Parathyroid adenoma (tissue), 2 donors: ENCODE measurements at regions not wholly inside any gene's neighbourhood (a gene's known extent, or its start where the extent isn't known, plus 50 kb on each side); places are given as distances from the start of the nearest gene placed in this dataset.

Source experiments
- H2AFZ ChIP-seq: fragments of 300-600 bp; sonication (generic); one replicate; pipeline ENCODE4 v1.7.0; 2017; ENCODE audit warnings: antibody characterized with exemption, mild to moderate bottlenecking
- H3K27ac ChIP-seq: fragments of 300-600 bp; sonication (generic); one replicate; pipeline ENCODE4 v1.7.0; 2017
- H3K27me3 ChIP-seq: fragments of 300-600 bp; sonication (generic); one replicate; pipeline ENCODE4 v1.7.0; 2017; ENCODE audit warnings: low read length; ENCODE audit not compliant: control insufficient read depth, insufficient read depth
- H3K36me3 ChIP-seq: fragments of 300-600 bp; sonication (generic); one replicate; pipeline ENCODE4 v1.7.0; 2017; ENCODE audit warnings: low read length; ENCODE audit not compliant: control insufficient read depth, insufficient read depth
- H3K4me1 ChIP-seq: fragments of 300-600 bp; sonication (generic); one replicate; pipeline ENCODE4 v1.7.0; 2017; ENCODE audit warnings: control low read depth
- H3K4me2 ChIP-seq: fragments of 300-600 bp; sonication (generic); one replicate; pipeline ENCODE4 v1.7.0; 2017; ENCODE audit warnings: low read length
- H3K4me3 ChIP-seq: fragments of 300-600 bp; sonication (generic); one replicate; pipeline ENCODE4 v1.7.0; 2017; ENCODE audit warnings: low read depth, low read length
- H3K79me2 ChIP-seq: fragments of 300-600 bp; sonication (generic); one replicate; pipeline ENCODE4 v1.7.0; 2017; ENCODE audit warnings: control low read depth
- H3K9ac ChIP-seq: fragments of 300-600 bp; sonication (generic); one replicate; pipeline ENCODE4 v1.7.0; 2017; ENCODE audit warnings: mild to moderate bottlenecking
- H3K9me3 ChIP-seq: fragments of 300-600 bp; sonication (generic); one replicate; pipeline ENCODE4 v1.7.0; 2017; ENCODE audit warnings: low read length; ENCODE audit not compliant: control insufficient read depth
- TF ChIP-seq, protein P1 (sequence below): fragments of 300-600 bp; sonication (generic); IDR thresholded peaks from one replicate; pipeline ENCODE4 v1.7.0; 2017; ENCODE audit warnings: antibody characterized with exemption, mild to moderate bottlenecking
- donor health status: primary hyperparathyroidism.

- Histone ChIP-seq H3K4me1 (no peaks in the 10 kb centered on the region), H3K79me2 (no peaks in the 10 kb centered on the region), H3K27ac (no peak overlapping the region), H3K36me3 (no peaks in the 10 kb centered on the region), H3K9ac (no peak overlapping the region), H3K27me3 (no peaks in the 10 kb centered on the region), H3K4me2 (no peak overlapping the region), H2AFZ (no peak overlapping the region), H3K9me3 (no peaks in the 10 kb centered on the region), H3K4me3 (no peak overlapping the region)
- TF ChIP-seq, protein P1, sequence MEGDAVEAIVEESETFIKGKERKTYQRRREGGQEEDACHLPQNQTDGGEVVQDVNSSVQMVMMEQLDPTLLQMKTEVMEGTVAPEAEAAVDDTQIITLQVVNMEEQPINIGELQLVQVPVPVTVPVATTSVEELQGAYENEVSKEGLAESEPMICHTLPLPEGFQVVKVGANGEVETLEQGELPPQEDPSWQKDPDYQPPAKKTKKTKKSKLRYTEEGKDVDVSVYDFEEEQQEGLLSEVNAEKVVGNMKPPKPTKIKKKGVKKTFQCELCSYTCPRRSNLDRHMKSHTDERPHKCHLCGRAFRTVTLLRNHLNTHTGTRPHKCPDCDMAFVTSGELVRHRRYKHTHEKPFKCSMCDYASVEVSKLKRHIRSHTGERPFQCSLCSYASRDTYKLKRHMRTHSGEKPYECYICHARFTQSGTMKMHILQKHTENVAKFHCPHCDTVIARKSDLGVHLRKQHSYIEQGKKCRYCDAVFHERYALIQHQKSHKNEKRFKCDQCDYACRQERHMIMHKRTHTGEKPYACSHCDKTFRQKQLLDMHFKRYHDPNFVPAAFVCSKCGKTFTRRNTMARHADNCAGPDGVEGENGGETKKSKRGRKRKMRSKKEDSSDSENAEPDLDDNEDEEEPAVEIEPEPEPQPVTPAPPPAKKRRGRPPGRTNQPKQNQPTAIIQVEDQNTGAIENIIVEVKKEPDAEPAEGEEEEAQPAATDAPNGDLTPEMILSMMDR, result no peak
Observed at GRCh38 chr6:45758787-45759471, 256.7 kb downstream of the CLIC5 start.

DNA sequence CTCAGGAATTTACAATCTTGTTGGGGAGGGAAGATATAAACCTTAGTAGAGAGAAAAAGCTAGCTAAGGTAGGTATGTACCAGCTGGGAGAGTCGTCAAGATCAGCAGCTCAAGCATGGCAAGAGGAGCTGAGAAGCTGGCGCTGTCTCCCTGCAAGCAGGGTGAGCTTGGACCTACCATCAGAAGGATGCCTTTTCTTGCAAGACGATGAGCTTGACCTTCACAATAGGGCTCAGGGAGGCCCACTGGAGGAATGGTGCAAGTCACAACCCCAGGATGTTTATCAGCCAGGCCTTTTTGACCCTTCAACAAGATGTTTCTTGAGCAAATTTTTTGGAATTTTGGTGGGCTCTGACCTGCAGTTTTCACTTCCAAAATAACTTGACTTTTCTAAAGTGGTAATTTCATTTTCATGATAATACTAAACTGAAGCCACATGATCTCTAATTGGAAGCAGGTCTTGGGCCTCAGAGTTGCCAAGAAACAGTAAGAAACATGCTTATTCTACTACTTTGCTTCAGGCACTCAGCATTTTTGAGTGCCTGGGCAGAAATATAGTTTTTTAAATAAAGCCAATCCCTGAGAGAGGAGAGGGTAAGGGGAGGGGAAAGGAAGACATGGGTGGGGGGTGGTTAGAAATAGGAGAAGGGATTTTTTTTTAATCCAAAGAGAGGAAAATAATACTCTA lies 258.1 kb downstream of the CLIC5 start:
- H3K9ac ChIP-seq, result no peak overlapping the region
- no peaks in the 10 kb centered on the region for H3K27me3 ChIP-seq
- no peaks in the 10 kb centered on the region for H3K79me2 ChIP-seq
- no peak overlapping the region for H3K4me2 ChIP-seq
- H2AFZ ChIP-seq, result no peak overlapping the region
- H3K36me3 ChIP-seq, result no peaks in the 10 kb centered on the region
- TF ChIP-seq, protein P1, result no peak
- H3K4me1 ChIP-seq, result no peaks in the 10 kb centered on the region
- no peak overlapping the region for H3K27ac ChIP-seq
- no peak overlapping the region for H3K4me3 ChIP-seq
- no peaks in the 10 kb centered on the region for H3K9me3 ChIP-seq

- Histone ChIP-seq H3K9me3 (no peaks in the 10 kb centered on the region), H3K27ac (no peak overlapping the region), H2AFZ (no peak overlapping the region)
Observed at GRCh38 chr6:45756606-45757005, 259.1 kb downstream of the CLIC5 start.

GRCh38 chr6:45754432-45754831 lies 261.2 kb downstream of the CLIC5 start:
- H3K4me3 ChIP-seq, result no peak overlapping the region
- no peaks in the 10 kb centered on the region for H3K4me1 ChIP-seq

More at GRCh38 chr6:45756606-45757005, 259.1 kb downstream of the CLIC5 start:
- TF ChIP-seq, protein P1, result no peak
- Histone ChIP-seq H3K27me3 (no peaks in the 10 kb centered on the region), H3K9ac (no peak overlapping the region), H3K4me3 (no peak overlapping the region), H3K4me2 (no peak overlapping the region), H3K36me3 (no peaks in the 10 kb centered on the region), H3K79me2 (no peaks in the 10 kb centered on the region), H3K4me1 (no peaks in the 10 kb centered on the region)

More at GRCh38 chr6:45754432-45754831, 261.2 kb downstream of the CLIC5 start:
- Histone ChIP-seq H3K9me3 (no peaks in the 10 kb centered on the region), H3K27me3 (no peaks in the 10 kb centered on the region), H2AFZ (no peak overlapping the region), H3K79me2 (no peaks in the 10 kb centered on the region), H3K9ac (no peak overlapping the region), H3K27ac (no peak overlapping the region), H3K36me3 (no peaks in the 10 kb centered on the region), H3K4me2 (no peak overlapping the region)
- TF ChIP-seq, protein P1, result no peak
